ENCODE measurements at regions not wholly inside any gene's neighbourhood (a gene's known extent, or its start where the extent isn't known, plus 50 kb on each side); places are given as distances from the start of the nearest gene placed in this dataset.
A peak's percentile ranks its signal among the peaks of the same experiment; 100 is the strongest.

- no peaks in the 10 kb centered on the region for H3K4me1 ChIP-seq (ENCODE audit: control insufficient read depth in 2 of 2, insufficient read depth in 2 of 2, low read length in 2 of 2)
- DNase-seq: no peak
- H3K4me3 ChIP-seq (ENCODE audit: control extremely low read depth in 1 of 5, extremely low read depth in 1 of 5, insufficient read depth in 1 of 5, low read depth in 2 of 5, low read length in 4 of 5): no peak overlapping the region
- Mint-ChIP-seq H3K27ac (no peak overlapping the region), H3K9me3 (ENCODE audit: insufficient read depth) (no peaks in the 10 kb centered on the region), H3K4me3 (no peak overlapping the region), H3K4me1 (no peaks in the 10 kb centered on the region), H3K27me3 (peaks cover 18% of the 10 kb centered on the region)
- H3K9me3 ChIP-seq (ENCODE audit: control extremely low read depth in 1 of 3, control insufficient read depth in 2 of 3, insufficient read depth in 1 of 3, low read length in 2 of 3): no peaks in the 10 kb centered on the region
- no peaks in the 10 kb centered on the region for H3K27me3 ChIP-seq (replicated peaks in 1 of 4; ENCODE audit: control extremely low read depth in 1 of 4, control insufficient read depth in 3 of 4, insufficient read depth in 4 of 4, low read length in 3 of 4)
- no peak overlapping the region for H3K27ac ChIP-seq (ENCODE audit: low read length in 2 of 2)
- no peak for ATAC-seq (ENCODE audit: low read depth)
- H4K20me1 ChIP-seq (ENCODE audit: control insufficient read depth, insufficient read depth, low read length, poor library complexity, severe bottlenecking): no peaks in the 10 kb centered on the region
- CTCF ChIA-PET: interaction anchor here (0.8 to 4.7 kb wide), 3 partner anchors 203 to 325 kb away, joined by 3 to 26 read pairs (median 6); no protein-coding TSS in a partner anchor
- H3K4me2 ChIP-seq (replicated peaks; ENCODE audit: low read depth, low read length, poor library complexity, severe bottlenecking): no peak overlapping the region
- TF ChIP-seq CTCF (IDR thresholded peaks at IDR 0.05) (no peak), EZH2 (IDR thresholded peaks at IDR 0.05; ENCODE audit: borderline replicate concordance, insufficient read depth, low read depth, low read length, poor library complexity, severe bottlenecking) (no peak)
- H3K9ac ChIP-seq (ENCODE audit: low read length): no peak overlapping the region
- no peak overlapping the region for H2AFZ ChIP-seq (ENCODE audit: insufficient read depth, low read depth, low read length, poor library complexity, severe bottlenecking)
- no peaks in the 10 kb centered on the region for H3K36me3 ChIP-seq (replicated peaks in 1 of 2; ENCODE audit: control extremely low read depth in 1 of 2, control insufficient read depth in 1 of 2, extremely low read depth in 1 of 2, insufficient read depth in 2 of 2, low read length in 1 of 2)
- intact Hi-C loops (cut with micrococcal nuclease): loop anchor here (5.0 to 10.0 kb wide), 2 partner anchors 765 to 1722 kb away; no protein-coding TSS in a partner anchor
- H3K79me2 ChIP-seq (ENCODE audit: control insufficient read depth, insufficient read depth, low read length): no peaks in the 10 kb centered on the region
- POLR2A ChIA-PET: no interaction called here
Measured at GRCh38 chr6:97392735-97393134, 109.7 kb upstream of the MMS22L start.

GRCh38 chr6:97394160-97394748, 111.2 kb upstream of the MMS22L start:
- Histone ChIP-seq H3K9ac (ENCODE audit: low read length) (no peak overlapping the region), H3K36me3 (replicated peaks in 1 of 2; ENCODE audit: control extremely low read depth in 1 of 2, control insufficient read depth in 1 of 2, extremely low read depth in 1 of 2, insufficient read depth in 2 of 2, low read length in 1 of 2) (no peaks in the 10 kb centered on the region), H3K4me1 (ENCODE audit: control insufficient read depth in 2 of 2, insufficient read depth in 2 of 2, low read length in 2 of 2) (no peaks in the 10 kb centered on the region), H3K4me3 (ENCODE audit: control extremely low read depth in 1 of 5, extremely low read depth in 1 of 5, insufficient read depth in 1 of 5, low read depth in 2 of 5, low read length in 4 of 5) (no peak overlapping the region), H4K20me1 (ENCODE audit: control insufficient read depth, insufficient read depth, low read length, poor library complexity, severe bottlenecking) (no peaks in the 10 kb centered on the region), H3K9me3 (ENCODE audit: control extremely low read depth in 1 of 3, control insufficient read depth in 2 of 3, insufficient read depth in 1 of 3, low read length in 2 of 3) (no peaks in the 10 kb centered on the region), H2AFZ (ENCODE audit: insufficient read depth, low read depth, low read length, poor library complexity, severe bottlenecking) (no peak overlapping the region), H3K27me3 (replicated peaks in 1 of 4; ENCODE audit: control extremely low read depth in 1 of 4, control insufficient read depth in 3 of 4, insufficient read depth in 4 of 4, low read length in 3 of 4) (no peaks in the 10 kb centered on the region), H3K79me2 (ENCODE audit: control insufficient read depth, insufficient read depth, low read length) (no peaks in the 10 kb centered on the region), H3K4me2 (replicated peaks; ENCODE audit: low read depth, low read length, poor library complexity, severe bottlenecking) (no peak overlapping the region), H3K27ac (ENCODE audit: low read length in 2 of 2) (no peak overlapping the region)
- Mint-ChIP-seq H3K4me3 (no peak overlapping the region), H3K9me3 (ENCODE audit: insufficient read depth) (no peaks in the 10 kb centered on the region), H3K27ac (no peak overlapping the region), H3K4me1 (no peaks in the 10 kb centered on the region), H3K27me3 (peaks cover 15% of the 10 kb centered on the region)
- ChIA-PET POLR2A (no interaction called here), CTCF (interaction anchor here (1.5 to 4.7 kb wide), 5 partner anchors 12 to 327 kb away, joined by 4 to 40 read pairs (median 6); no protein-coding TSS in a partner anchor)
- intact Hi-C loops (cut with micrococcal nuclease): loop anchor here (1.0 to 10.0 kb wide), 3 partner anchors 208 to 1721 kb away; no protein-coding TSS in a partner anchor
- peak; percentile 98 for TF ChIP-seq CTCF (IDR thresholded peaks at IDR 0.05)
- TF ChIP-seq EZH2 (IDR thresholded peaks at IDR 0.05; ENCODE audit: borderline replicate concordance, insufficient read depth, low read depth, low read length, poor library complexity, severe bottlenecking): no peak
- peak; percentile 63 for DNase-seq
- WGBS (ENCODE audit: insufficient coverage): no CpG with 5 or more reads among the region's 1 CpG
- peak; percentile 70 for ATAC-seq (ENCODE audit: low read depth)

Data from B cell (primary cell).